T follicular helper cell (primary cell): ENCODE measurements at regions not wholly inside any gene's neighbourhood (a gene's known extent, or its start where the extent isn't known, plus 50 kb on each side); places are given as distances from the start of the nearest gene placed in this dataset.

Experiments
- DNase-seq: peaks from one replicate; pipeline ENCODE4 v3.0.0-alpha.2; 2020; ENCODE audit warnings: low read depth

GRCh38 chr4:147054228-147054872 lies 108.7 kb upstream of the TTC29 start:
- no peak for DNase-seq

- no peak for DNase-seq
Observed at GRCh38 chr4:147056940-147057610, 111.4 kb upstream of the TTC29 start.

- DNase-seq = no peak
Observed at GRCh38 chr4:147057611-147058190, 112.0 kb upstream of the TTC29 start.

- no peak for DNase-seq
Observed at GRCh38 chr4:147059064-147059731, 113.5 kb upstream of the TTC29 start.

GRCh38 chr4:147060151-147060931 lies 114.7 kb upstream of the TTC29 start:
- no peak for DNase-seq

- DNase-seq = no peak
Observed at GRCh38 chr4:147064856-147065255, 119.2 kb upstream of the TTC29 start.

- DNase-seq = no peak
Observed at GRCh38 chr4:147068564-147068963, 122.9 kb upstream of the TTC29 start.

GRCh38 chr4:147071209-147071740 lies 125.6 kb upstream of the TTC29 start:
- DNase-seq = no peak

- DNase-seq = no peak
Observed at GRCh38 chr4:147076179-147076578, 130.5 kb upstream of the TTC29 start.

- no peak for DNase-seq
Observed at GRCh38 chr4:147076728-147077127, 131.1 kb upstream of the TTC29 start.

GRCh38 chr4:147078362-147078761 lies 132.7 kb upstream of the TTC29 start:
- DNase-seq = no peak

GRCh38 chr4:147078875-147079658 lies 133.4 kb upstream of the TTC29 start:
- DNase-seq = no peak

- DNase-seq = no peak
Observed at GRCh38 chr4:147084861-147085260, 139.2 kb upstream of the TTC29 start.

GRCh38 chr4:147085781-147086180 lies 140.1 kb upstream of the TTC29 start:
- no peak for DNase-seq

GRCh38 chr4:147088146-147088545 lies 142.5 kb upstream of the TTC29 start:
- DNase-seq = no peak

- no peak for DNase-seq
Observed at GRCh38 chr4:147090486-147090885, 144.8 kb upstream of the TTC29 start.

GRCh38 chr4:147093206-147093605 lies 147.5 kb upstream of the TTC29 start:
- no peak for DNase-seq

GRCh38 chr4:147094238-147094637 lies 148.6 kb upstream of the TTC29 start:
- DNase-seq = no peak

GRCh38 chr4:147096667-147097604 lies 151.3 kb upstream of the TTC29 start:
- no peak for DNase-seq

GRCh38 chr4:147101678-147102077 lies 156.0 kb upstream of the TTC29 start:
- DNase-seq = no peak
